Keratinocyte (primary cell): ENCODE measurements at regions not wholly inside any gene's neighbourhood (a gene's known extent, or its start where the extent isn't known, plus 50 kb on each side); places are given as distances from the start of the nearest gene placed in this dataset.

ENCODE experiments used
- DNase-seq: peaks from one replicate; pipeline ENCODE4 v3.0.0-alpha.2; 2011; ENCODE audit warnings: low read depth, missing footprints, low spot score
- FAIRE-seq: peaks from 2 replicates; lab custom pipeline; 2011; peaks lifted over from hg19 to GRCh38; lab: Jason Lieb, UNC
- H2AFZ ChIP-seq: 2 replicates; pipeline ENCODE4 v1.6.0; 2012; ENCODE audit warnings: low read length, control low read depth, inconsistent platforms; ENCODE audit not compliant: control insufficient read depth
- H3K27ac ChIP-seq: 2 replicates; pipeline ENCODE4 v1.5.1; 2011; ENCODE audit warnings: low read length; ENCODE audit not compliant: control insufficient read depth, insufficient read depth
- H3K27me3 ChIP-seq: 3 replicates; pipeline ENCODE4 v1.6.0; 2011; ENCODE audit warnings: low read length; ENCODE audit not compliant: control insufficient read depth, insufficient read depth; ENCODE audit errors: extremely low read depth
- H3K36me3 ChIP-seq, 2 experiments: 2 replicates in 1 of 2; 3 replicates in 1 of 2; pipeline ENCODE4 v1.5.1; 2011; ENCODE audit warnings: low read length in 2 of 2, mild to moderate bottlenecking in 1 of 2; ENCODE audit not compliant: control insufficient read depth in 2 of 2, insufficient read depth in 2 of 2; ENCODE audit errors: extremely low read depth in 1 of 2
- H3K4me1 ChIP-seq: 3 replicates; pipeline ENCODE4 v1.5.1; 2011; ENCODE audit warnings: low read length; ENCODE audit not compliant: control insufficient read depth, insufficient read depth; ENCODE audit errors: extremely low read depth
- H3K4me2 ChIP-seq: 3 replicates; pipeline ENCODE4 v1.6.0; 2011; ENCODE audit warnings: low read depth, low read length; ENCODE audit not compliant: control insufficient read depth, insufficient read depth; ENCODE audit errors: extremely low read depth
- H3K4me3 ChIP-seq, 3 experiments: fragments of 200-600 bp in 1 of 3; sonication (generic) in 1 of 3; 2 replicates in 2 of 3; 3 replicates in 1 of 3; pipeline ENCODE4 v1.5.1; 2011 to 2016; ENCODE audit warnings: low read length in 3 of 3, mild to moderate bottlenecking in 3 of 3, control low read depth in 2 of 3, inconsistent platforms in 1 of 3, low read depth in 1 of 3, mixed read lengths in 1 of 3, mixed run types in 1 of 3, moderate library complexity in 1 of 3; ENCODE audit not compliant: control insufficient read depth in 2 of 3, insufficient read depth in 2 of 3; ENCODE audit errors: extremely low read depth in 1 of 3
- H3K79me2 ChIP-seq: 2 replicates; pipeline ENCODE4 v1.6.0; 2012; ENCODE audit warnings: low read length; ENCODE audit not compliant: control insufficient read depth, insufficient read depth
- H3K9ac ChIP-seq: 3 replicates; pipeline ENCODE4 v1.6.0; 2011; ENCODE audit warnings: low read length; ENCODE audit not compliant: control insufficient read depth, insufficient read depth; ENCODE audit errors: extremely low read depth
- H3K9me1 ChIP-seq: 3 replicates; pipeline ENCODE4 v1.6.0; 2011; ENCODE audit warnings: low read length; ENCODE audit not compliant: control insufficient read depth, insufficient read depth; ENCODE audit errors: extremely low read depth
- H3K9me3 ChIP-seq: 2 replicates; pipeline ENCODE4 v1.5.1; 2012; ENCODE audit warnings: low read depth, low read length; ENCODE audit not compliant: control insufficient read depth
- H4K20me1 ChIP-seq: 3 replicates; pipeline ENCODE4 v1.6.0; 2011; ENCODE audit warnings: low read length; ENCODE audit not compliant: control insufficient read depth, insufficient read depth; ENCODE audit errors: extremely low read depth
- CTCF ChIP-seq, 3 experiments: IDR thresholded peaks in 1 of 3; conservative IDR thresholded peaks in 1 of 3; optimal IDR thresholded peaks in 1 of 3; 2 replicates in 2 of 3; 3 replicates in 1 of 3; pipeline versions ENCODE3 to v1.5.1; 2011; ENCODE audit warnings: low read length in 3 of 3, mild to moderate bottlenecking in 3 of 3, moderate library complexity in 2 of 3, control low read depth in 1 of 3, inconsistent platforms in 1 of 3; ENCODE audit not compliant: insufficient read depth in 2 of 3; ENCODE audit errors: extremely low read depth in 1 of 3
- EZH2 ChIP-seq: IDR thresholded peaks from one replicate; pipeline ENCODE4 v1.6.1; 2012; ENCODE audit warnings: inconsistent platforms, mild to moderate bottlenecking, low read length, moderate library complexity
- dilution Hi-C: fragments of 300-500 bp; cut with MboI; formaldehyde crosslinking; loops from one replicate; pipeline ENCODE4 v1.7.0; 2020; ENCODE audit warnings: low sequenced_read_pairs; ENCODE audit not compliant: extremely low pct_ligation_motif_present

GRCh38 chr17:77086433-77087010, 54.2 kb upstream of the SEC14L1 start:
- FAIRE-seq (no peak), DNase-seq (peak; percentile 25)
- Histone ChIP-seq H2AFZ (peak overlapping the region; percentile 77), H3K4me3 (no peak overlapping the region), H4K20me1 (no peaks in the 10 kb centered on the region), H3K36me3 (peaks cover 4 to 5% of the 10 kb centered on the region in 2 experiments), H3K4me1 (peaks cover 18% of the 10 kb centered on the region), H3K27ac (no peak overlapping the region), H3K9me1 (no peaks in the 10 kb centered on the region), H3K4me2 (peak overlapping the region; percentile 35), H3K27me3 (no peaks in the 10 kb centered on the region), H3K79me2 (peaks cover 27% of the 10 kb centered on the region), H3K9me3 (no peaks in the 10 kb centered on the region), H3K9ac (peak overlapping the region; percentile 22)
- dilution Hi-C loops, result no loop called here
- no peak for TF ChIP-seq EZH2
- TF ChIP-seq CTCF (optimal IDR thresholded peaks at IDR 0.05 in 1 of 3, IDR thresholded peaks at IDR 0.05 in 1 of 3, conservative IDR thresholded peaks at IDR 0.05 in 1 of 3; ENCODE audit: extremely low read depth in 1 of 3, insufficient read depth in 2 of 3, low read length in 3 of 3), result peak; percentile 91 to 95 (median 92)

GRCh38 chr17:77087650-77088454, 52.9 kb upstream of the SEC14L1 start:
- peak overlapping the region; percentile 95 for H2AFZ ChIP-seq
- TF ChIP-seq CTCF (optimal IDR thresholded peaks at IDR 0.05 in 1 of 3, IDR thresholded peaks at IDR 0.05 in 1 of 3, conservative IDR thresholded peaks at IDR 0.05 in 1 of 3; ENCODE audit: extremely low read depth in 1 of 3, insufficient read depth in 2 of 3, low read length in 3 of 3) (no peak), EZH2 (no peak)
- DNase-seq, result no peak
- no peaks in the 10 kb centered on the region for H3K27me3 ChIP-seq
- peaks cover 34% of the 10 kb centered on the region for H3K79me2 ChIP-seq
- peak overlapping the region; percentile 90 for H3K27ac ChIP-seq
- dilution Hi-C loops, result no loop called here
- no peak for FAIRE-seq
- H3K36me3 ChIP-seq, result peaks cover 7 to 14% of the 10 kb centered on the region in 2 experiments
- peaks cover 18% of the 10 kb centered on the region for H3K4me1 ChIP-seq
- H3K4me3 ChIP-seq, result peak overlapping the region; percentile 67 to 94 (median 84)
- H4K20me1 ChIP-seq, result no peaks in the 10 kb centered on the region
- H3K9me1 ChIP-seq, result no peaks in the 10 kb centered on the region
- H3K4me2 ChIP-seq, result peak overlapping the region; percentile 91
- peak overlapping the region; percentile 95 for H3K9ac ChIP-seq
- H3K9me3 ChIP-seq, result no peaks in the 10 kb centered on the region
